Gastrocnemius medialis (tissue), 4 donors: ENCODE measurements at regions not wholly inside any gene's neighbourhood (a gene's known extent, or its start where the extent isn't known, plus 50 kb on each side); places are given as distances from the start of the nearest gene placed in this dataset.

ENCODE experiments used
- ATAC-seq, 2 donors: fragments of 150-250 bp; one replicate each; pipeline ENCODE4 v1.9.1; 2016
- DNase-seq, 2 donors: peaks; one replicate each; pipeline ENCODE4 v3.0.0-alpha.2; 2019
- H3K27ac ChIP-seq, 4 donors: fragments of 200-600 bp; sonication (generic); 1 replicate in 1 of 4; 2 replicates in 3 of 4; pipeline ENCODE4 v1.5.1; 2016 to 2018; ENCODE audit warnings: mild to moderate bottlenecking in 2 of 4, moderate library complexity in 1 of 4
- H3K27me3 ChIP-seq, 3 donors: fragments of 200-600 bp; sonication (generic) in 2 of 3; 1 replicate in 1 of 3; 2 replicates in 2 of 3; pipeline versions ENCODE4 v1.5.1 to v1.6.0; 2016 to 2019; ENCODE audit warnings: mild to moderate bottlenecking in 1 of 3, moderate library complexity in 1 of 3
- H3K36me3 ChIP-seq, 2 donors: fragments of 200-600 bp; sonication (generic) in 1 of 2; one replicate each; pipeline ENCODE4 v1.5.1; 2017 to 2018
- H3K4me1 ChIP-seq, 2 donors: fragments of 200-600 bp; sonication (generic) in 1 of 2; one replicate each; pipeline ENCODE4 v1.5.1; 2016 to 2017; ENCODE audit warnings: mild to moderate bottlenecking in 2 of 2
- H3K4me3 ChIP-seq, 4 donors: fragments of 200-600 bp; sonication (generic) in 3 of 4; 1 replicate in 1 of 4; 2 replicates in 3 of 4; pipeline ENCODE4 v1.5.1; 2016 to 2019; ENCODE audit warnings: mild to moderate bottlenecking in 2 of 4
- H3K9me3 ChIP-seq, 3 donors: fragments of 200-600 bp; sonication (generic) in 2 of 3; 1 replicate in 1 of 3; 2 replicates in 2 of 3; pipeline ENCODE4 v1.5.1; 2016 to 2019
- CTCF ChIP-seq, 5 experiments: fragments of 450-650 bp in 3 of 5; fragments of 200-600 bp in 2 of 5; sonication (generic) in 2 of 5; IDR thresholded peaks in 4 of 5; conservative IDR thresholded peaks in 1 of 5; 1 replicate in 4 of 5; 2 replicates in 1 of 5; pipeline ENCODE4 v1.5.1; 2016 to 2019; ENCODE audit warnings: antibody characterized with exemption in 5 of 5, mild to moderate bottlenecking in 3 of 5, moderate library complexity in 3 of 5
- POLR2A ChIP-seq, 2 donors: fragments of 450-650 bp; IDR thresholded peaks; one replicate each; pipeline ENCODE4 v1.6.1; 2017; ENCODE audit warnings: antibody characterized with exemption in 2 of 2, mild to moderate bottlenecking in 2 of 2, moderate library complexity in 2 of 2
- in situ Hi-C, 4 donors: fragments of 200-750 bp; cut with MboI; loops; one replicate each; pipeline versions ENCODE4 v1.15.0 to v1.8.0; 2017; ENCODE audit warnings: low sequenced_read_pairs in 4 of 4
- intact Hi-C: fragments of 100-400 bp; cut with DNase I; formaldehyde crosslinking; loops from one replicate; pipeline ENCODE4 v1.15.1; 2023; ENCODE audit warnings: low total_unique reads

- no peak for TF ChIP-seq CTCF (IDR thresholded peaks at IDR 0.05 in 4 of 5, conservative IDR thresholded peaks at IDR 0.05 in 1 of 5)
- no peak for TF ChIP-seq POLR2A (IDR thresholded peaks at IDR 0.05)
- H3K36me3 ChIP-seq: no peaks in the 10 kb centered on the region
- no peaks in the 10 kb centered on the region for H3K9me3 ChIP-seq
- no peak overlapping the region for H3K27ac ChIP-seq
- H3K27me3 ChIP-seq: no peaks in the 10 kb centered on the region
- in situ Hi-C loops (no loop called here), intact Hi-C loops (no loop called here)
- ATAC-seq: no peak
- DNase-seq: no peak
- H3K4me1 ChIP-seq: no peaks in the 10 kb centered on the region
- no peak overlapping the region for H3K4me3 ChIP-seq
Observed at GRCh38 chr17:71791311-71791710, 329.5 kb upstream of the SOX9 start.

GRCh38 chr17:71792966-71793365 lies 327.9 kb upstream of the SOX9 start:
- Histone ChIP-seq H3K4me3 (no peak overlapping the region), H3K36me3 (no peaks in the 10 kb centered on the region), H3K9me3 (no peaks in the 10 kb centered on the region), H3K27ac (no peak overlapping the region), H3K27me3 (no peaks in the 10 kb centered on the region), H3K4me1 (no peaks in the 10 kb centered on the region)
- ATAC-seq: no peak
- no peak for DNase-seq
- TF ChIP-seq CTCF (IDR thresholded peaks at IDR 0.05 in 4 of 5, conservative IDR thresholded peaks at IDR 0.05 in 1 of 5) (no peak), POLR2A (IDR thresholded peaks at IDR 0.05) (no peak)
- in situ Hi-C loops (no loop called here), intact Hi-C loops (no loop called here)

- intact Hi-C loops: no loop called here
- ATAC-seq: no peak
- in situ Hi-C loops: no loop called here
- Histone ChIP-seq H3K36me3 (no peaks in the 10 kb centered on the region), H3K4me3 (no peak overlapping the region), H3K27me3 (no peaks in the 10 kb centered on the region), H3K9me3 (no peaks in the 10 kb centered on the region), H3K4me1 (no peaks in the 10 kb centered on the region), H3K27ac (no peak overlapping the region)
- no peak for DNase-seq
- TF ChIP-seq CTCF (IDR thresholded peaks at IDR 0.05 in 4 of 5, conservative IDR thresholded peaks at IDR 0.05 in 1 of 5) (no peak), POLR2A (IDR thresholded peaks at IDR 0.05) (no peak)
Observed at GRCh38 chr17:71793518-71793917, 327.3 kb upstream of the SOX9 start.

DNA sequence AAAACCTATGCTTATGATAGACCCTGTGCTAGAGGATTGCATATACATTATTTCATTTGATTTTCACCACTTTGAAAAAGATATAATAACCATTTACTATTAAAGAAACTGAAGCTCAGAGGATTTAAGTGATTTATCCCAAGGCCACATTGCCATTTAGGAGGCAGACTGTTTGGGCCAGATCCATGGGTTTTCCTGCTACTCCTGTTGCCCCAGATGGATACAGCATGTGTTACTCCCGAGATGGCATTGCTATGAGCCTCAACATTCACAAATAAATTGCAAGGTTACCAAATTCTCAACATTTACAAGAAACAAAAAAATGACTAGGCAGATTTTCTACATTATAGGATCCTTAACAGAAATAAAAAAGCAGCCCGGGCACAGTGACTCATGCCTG lies 322.1 kb upstream of the SOX9 start:
- intact Hi-C loops (no loop called here), in situ Hi-C loops (no loop called here)
- H3K27ac ChIP-seq: no peak overlapping the region

More for the DNA sequence above, 322.1 kb upstream of the SOX9 start:
- TF ChIP-seq CTCF (IDR thresholded peaks at IDR 0.05 in 4 of 5, conservative IDR thresholded peaks at IDR 0.05 in 1 of 5) (no peak), POLR2A (IDR thresholded peaks at IDR 0.05) (no peak)
- no peaks in the 10 kb centered on the region for H3K9me3 ChIP-seq
- ATAC-seq: no peak
- H3K27me3 ChIP-seq: no peaks in the 10 kb centered on the region
- no peaks in the 10 kb centered on the region for H3K36me3 ChIP-seq
- H3K4me3 ChIP-seq: no peak overlapping the region
- no peak for DNase-seq
- no peaks in the 10 kb centered on the region for H3K4me1 ChIP-seq
